Activated CD8-positive, alpha-beta memory T cell treated with anti-CD3 and anti-CD28 coated beads, Interleukin-2, amount 50 U/mL, for 48 hours (primary cell): ENCODE measurements at regions not wholly inside any gene's neighbourhood (a gene's known extent, or its start where the extent isn't known, plus 50 kb on each side); places are given as distances from the start of the nearest gene placed in this dataset.
"Not testable (repeated sequence)": the region's sequence is repeated elsewhere in the genome, so short reads cannot be mapped to it uniquely, and the experiment has no call there.

ENCODE experiments used
- DNase-seq: peaks from one replicate; pipeline ENCODE4 v3.0.0-alpha.2; 2020

DNA sequence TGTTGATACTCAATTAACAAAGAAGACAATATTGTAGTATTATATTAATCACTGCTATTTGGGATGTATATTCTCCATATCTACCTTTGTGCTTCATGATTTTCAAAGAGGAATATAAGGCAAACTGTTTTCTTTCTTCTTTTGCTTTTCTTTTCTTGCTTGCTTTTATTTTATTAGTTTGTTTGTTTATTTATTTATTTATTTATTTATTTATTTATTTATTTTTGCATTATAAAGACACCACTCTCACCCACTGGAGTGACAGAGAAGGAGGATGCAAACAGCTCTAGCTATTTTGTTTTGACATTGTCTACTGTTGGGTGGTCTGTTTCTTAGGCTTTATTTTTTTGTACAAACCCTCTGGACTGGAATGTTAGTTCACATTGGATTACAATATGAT is 1352.7 kb downstream of the HACE1 start:
- no peak for DNase-seq

DNA sequence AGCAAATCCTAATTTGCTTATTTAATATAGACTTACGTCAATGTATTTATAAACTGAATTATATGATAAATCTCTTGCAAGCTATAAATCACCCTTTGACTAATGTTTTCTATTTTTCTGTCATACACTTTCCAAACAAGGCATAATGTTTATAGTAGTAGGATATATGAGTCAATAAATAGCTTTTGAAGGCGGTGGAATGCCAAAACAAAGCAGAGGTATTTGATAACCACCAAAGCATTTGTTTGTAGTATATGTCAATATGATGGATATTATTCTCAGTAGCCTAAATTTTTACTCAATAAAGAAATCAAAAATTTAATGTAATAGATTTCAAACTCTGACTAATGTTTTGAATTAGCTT is 1354.6 kb downstream of the HACE1 start:
- DNase-seq = no peak

DNA sequence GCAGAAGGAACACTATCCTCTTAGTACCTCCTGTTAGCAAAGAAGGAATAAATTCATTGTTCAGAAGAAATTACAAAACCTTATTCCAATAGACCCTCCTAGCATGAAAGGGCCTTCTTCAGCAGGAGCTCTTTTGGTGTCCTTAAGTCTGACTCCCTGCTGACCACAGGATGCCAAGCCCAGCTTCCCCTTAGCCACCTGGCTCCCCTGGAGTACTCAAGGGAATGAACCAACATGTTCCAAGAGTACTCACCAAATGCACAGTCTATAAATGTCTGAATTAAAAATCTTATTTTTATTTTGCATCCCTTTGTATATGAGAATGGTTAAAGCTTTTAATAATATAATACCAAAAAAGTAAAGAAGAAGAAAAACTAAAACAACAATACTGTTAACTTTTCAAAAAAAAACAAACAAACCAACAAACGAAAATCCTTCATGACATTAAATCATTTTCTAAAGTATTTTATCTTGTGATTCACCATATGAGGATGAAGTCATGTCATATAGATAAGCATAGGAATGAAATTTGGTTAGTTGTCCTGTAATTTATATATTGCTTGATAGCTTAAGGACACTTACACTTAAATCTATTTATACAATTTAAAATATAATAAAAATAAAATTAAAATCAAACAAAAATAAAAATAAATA is 1355.1 kb downstream of the HACE1 start:
- DNase-seq = no peak

DNA sequence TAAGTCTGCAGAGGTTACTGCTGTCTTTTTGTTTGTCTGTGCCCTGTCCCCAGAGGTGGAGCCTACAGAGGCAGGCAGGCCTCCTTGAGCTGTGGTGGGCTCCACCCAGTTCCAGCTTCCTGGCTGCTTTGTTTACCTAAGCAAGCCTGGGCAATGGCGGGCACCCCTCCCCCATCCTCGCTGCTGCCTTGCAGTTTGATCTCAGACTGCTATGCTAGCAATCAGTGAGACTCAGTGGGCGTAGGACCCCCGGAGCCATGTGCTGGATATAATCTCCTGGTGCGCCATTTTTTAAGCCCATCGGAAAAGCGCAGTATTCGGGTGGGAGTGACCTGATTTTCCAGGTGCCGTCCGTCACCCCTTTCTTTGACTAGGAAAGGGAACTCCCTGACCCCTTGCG is 1363.1 kb downstream of the HACE1 start:
- not testable (repeated sequence) for DNase-seq

DNA sequence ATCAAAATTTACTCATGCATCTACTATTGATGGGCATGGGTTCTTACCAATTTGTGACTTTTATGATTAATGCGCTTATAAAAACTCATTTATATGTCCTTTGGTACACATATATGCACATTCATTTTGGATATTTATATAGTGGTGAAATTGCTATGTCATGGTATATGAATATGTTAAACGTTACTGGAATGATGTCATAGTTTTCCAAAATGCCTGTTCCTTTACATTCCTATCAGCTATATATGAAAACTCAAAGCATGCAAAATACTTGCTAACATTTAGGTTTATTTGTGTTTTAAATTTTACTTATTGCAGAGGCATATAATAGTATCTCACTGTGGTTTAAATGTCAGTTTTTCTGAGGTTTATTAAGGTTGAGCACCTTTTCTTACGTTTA is 1403.1 kb downstream of the HACE1 start:
- DNase-seq = no peak

DNA sequence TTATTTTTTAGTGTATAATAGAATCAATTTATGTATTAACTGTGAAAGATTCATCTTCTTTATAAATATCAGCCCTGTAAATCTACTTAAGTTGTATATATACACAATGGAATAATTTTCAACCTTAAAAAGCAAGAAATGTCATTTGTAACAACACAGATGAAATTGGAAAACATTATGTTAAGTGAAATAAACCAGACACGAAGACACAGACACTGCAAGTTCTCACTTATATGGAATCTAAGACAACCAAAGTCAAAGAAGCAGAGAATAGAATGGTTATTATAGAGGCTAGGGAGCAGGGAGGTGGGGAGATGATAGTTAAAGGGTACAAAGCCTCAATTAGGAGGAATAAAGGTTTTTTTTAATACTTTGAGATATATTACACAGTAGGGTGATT is 1404.4 kb downstream of the HACE1 start:
- DNase-seq = no peak

DNA sequence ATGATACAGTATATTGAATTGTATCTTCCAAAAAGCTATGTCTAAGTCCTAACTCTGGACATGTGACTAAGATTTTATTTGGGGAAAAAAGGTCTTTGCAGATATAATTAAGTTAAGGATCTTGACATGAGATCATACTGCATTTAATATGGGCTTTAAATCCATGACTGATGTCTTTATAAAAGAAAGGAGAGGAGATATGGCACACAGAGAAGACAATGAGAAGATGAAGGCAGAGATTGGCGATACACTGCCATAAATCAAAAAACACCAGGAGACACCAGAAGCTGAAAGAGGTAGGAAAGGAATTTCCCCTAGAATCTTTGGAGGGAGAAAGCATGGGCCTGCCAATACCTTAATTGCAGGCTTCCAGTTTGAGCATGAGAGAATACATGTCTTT is 1450.2 kb downstream of the HACE1 start:
- DNase-seq = no peak

DNA sequence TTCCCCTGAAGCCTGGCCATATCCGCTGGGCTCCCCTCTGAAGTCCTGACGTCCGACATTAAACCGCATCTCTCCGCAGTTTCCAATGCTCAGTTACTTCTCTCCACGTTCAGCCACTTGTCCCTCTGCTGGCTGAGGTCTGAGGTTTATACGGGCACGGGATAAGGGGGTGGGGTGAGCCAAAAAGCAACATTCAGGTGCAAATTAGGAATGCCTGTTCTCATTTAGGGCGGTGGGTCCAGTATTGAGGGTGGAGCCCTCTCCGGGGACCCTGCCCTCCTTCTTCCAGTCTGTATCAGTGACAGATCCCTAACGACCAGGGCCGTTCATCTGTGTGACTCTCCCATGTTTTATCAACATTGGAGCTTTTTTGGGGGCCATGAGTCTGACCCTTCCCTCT is 1454.4 kb downstream of the HACE1 start:
- DNase-seq = no peak

DNA sequence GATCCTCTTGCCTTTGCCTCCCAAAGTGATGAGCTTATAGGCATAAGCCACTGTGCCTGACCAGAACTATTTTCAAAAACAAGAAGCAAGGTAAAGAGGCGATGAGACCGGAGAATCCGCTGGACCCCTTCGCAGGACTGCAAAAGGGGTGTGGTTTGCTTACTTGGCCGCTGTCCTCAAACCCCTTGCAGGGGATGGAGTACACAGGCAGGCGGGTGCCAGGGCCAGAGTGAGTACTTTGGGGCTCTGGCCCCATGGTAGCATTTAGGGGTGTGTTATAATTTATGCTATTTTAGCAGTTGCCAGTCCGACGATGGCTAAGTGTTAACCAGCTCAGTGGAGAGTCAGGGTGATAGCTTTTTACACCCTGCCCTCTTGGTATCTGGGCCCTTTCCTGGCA is 1454.9 kb downstream of the HACE1 start:
- DNase-seq = no peak

DNA sequence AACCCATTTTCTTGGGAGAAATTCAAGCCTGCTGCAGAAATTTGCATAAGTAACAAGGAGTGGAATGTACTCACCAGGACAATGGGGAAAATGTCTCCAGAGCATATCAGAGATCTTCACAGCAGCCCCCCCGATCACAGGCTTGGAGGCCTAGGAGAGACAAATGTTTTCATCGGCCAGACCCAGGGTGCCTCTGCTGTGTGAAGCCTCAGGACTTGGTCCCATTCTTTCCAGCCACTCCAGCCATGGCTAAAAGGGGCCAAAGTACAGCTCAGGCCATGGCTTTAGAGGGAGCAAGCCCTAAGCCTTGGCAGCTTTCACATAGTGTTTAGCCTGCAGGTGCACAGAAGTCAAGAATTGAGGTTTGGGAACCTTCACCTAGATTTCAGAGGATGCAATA is 1463.0 kb downstream of the HACE1 start:
- no peak for DNase-seq

DNA sequence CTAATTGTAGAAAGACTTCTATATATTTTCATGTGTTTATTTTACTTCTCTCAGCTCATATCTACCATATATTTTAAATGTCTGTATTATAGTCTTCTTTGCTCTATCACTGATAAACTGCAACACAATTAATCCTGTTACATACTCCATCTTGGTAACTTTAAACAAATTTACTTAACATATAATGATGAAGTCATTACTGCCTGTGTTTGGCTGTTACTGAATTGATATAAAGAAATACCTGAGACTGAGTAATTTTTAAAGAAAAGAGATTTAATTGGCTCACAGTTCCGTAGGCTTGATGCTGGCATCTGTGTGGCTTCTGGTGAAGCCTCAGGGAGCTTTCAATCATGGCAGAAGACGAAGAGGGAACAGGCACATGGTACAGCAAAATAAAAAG is 1480.4 kb downstream of the HACE1 start:
- DNase-seq = no peak

DNA sequence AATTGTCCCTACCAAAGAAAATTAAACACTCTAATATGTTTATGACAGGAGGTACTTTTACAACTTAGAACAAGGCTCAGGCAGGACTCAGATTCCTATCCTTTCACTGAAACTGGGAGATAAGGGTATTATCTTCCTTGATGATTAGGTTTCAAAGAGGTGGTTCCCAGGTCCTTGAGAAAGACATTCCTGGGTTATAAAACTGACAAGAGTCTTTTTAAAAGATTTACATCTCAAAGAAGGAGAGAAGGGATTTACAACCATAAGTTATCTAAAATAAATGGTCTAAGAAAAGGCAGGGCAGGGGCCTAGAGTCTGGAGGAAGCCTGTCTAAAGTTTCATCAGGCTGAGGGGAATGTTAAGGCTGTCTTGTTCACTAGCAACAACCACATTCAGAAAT is 1492.5 kb downstream of the HACE1 start:
- no peak for DNase-seq

DNA sequence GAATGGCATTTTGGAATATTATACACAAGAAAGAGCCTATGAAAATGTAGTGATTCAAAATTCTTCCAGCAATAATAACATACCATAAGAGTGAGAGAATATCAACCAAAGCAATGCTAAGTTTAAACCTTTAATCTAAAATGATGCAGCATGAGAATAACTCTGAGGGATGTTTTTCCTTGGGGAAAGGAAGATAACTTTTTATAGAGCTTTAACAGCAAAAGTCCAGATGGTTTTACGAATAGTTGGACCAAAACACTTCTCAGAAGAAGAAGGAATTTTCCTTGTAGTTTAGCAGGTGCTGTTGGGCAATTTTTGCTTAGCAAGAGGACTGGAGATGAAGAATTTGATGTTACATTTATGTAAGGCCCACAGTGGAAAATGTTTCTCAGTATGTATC is 1503.2 kb downstream of the HACE1 start:
- no peak for DNase-seq

DNA sequence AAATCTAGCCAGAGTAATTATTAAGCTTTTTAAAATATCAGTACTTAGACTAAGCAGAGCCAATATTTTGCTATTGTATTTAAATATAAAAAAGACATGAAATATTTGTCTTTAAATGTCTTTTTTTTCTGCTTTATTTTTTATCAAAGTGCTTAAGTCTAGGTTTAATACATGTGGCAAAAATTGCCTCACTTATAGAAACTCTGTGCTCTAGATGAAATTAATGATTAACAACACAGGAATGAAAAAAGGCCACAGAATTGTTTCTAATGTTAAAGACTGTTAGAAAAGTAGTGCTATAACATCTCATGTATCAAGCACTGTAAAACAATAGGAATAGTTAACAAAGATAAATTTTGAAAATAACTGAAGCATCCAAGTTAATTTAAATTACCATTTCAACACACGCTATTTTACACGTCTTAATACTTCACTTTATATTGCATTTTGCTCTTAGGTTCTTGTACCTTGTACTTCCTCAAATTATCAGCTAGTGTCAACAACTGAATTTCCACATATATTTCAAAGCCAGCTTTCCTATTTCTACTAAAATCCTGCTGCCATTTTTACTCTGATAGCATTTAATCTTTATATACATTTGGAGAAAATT is 1515.1 kb downstream of the HACE1 start:
- DNase-seq = no peak

DNA sequence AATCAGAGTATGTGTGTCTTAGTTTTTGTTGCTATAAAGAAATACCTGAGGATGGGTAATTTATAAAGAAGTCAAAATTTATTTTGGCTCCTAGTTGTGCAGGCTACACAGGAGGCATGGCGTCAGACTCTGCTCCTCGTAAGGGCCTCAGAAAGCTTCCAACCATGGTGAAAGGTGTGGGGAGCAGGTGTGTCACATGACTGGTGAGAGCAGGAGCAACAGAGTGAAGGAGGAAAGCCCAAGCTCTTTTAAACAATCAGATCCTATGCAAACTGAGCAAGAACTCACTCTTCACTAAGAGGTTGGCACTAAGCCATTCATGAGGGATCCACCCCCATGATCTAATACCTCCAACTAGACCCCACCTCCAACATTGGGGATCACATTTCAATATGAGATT is 1524.3 kb downstream of the HACE1 start:
- DNase-seq = no peak

DNA sequence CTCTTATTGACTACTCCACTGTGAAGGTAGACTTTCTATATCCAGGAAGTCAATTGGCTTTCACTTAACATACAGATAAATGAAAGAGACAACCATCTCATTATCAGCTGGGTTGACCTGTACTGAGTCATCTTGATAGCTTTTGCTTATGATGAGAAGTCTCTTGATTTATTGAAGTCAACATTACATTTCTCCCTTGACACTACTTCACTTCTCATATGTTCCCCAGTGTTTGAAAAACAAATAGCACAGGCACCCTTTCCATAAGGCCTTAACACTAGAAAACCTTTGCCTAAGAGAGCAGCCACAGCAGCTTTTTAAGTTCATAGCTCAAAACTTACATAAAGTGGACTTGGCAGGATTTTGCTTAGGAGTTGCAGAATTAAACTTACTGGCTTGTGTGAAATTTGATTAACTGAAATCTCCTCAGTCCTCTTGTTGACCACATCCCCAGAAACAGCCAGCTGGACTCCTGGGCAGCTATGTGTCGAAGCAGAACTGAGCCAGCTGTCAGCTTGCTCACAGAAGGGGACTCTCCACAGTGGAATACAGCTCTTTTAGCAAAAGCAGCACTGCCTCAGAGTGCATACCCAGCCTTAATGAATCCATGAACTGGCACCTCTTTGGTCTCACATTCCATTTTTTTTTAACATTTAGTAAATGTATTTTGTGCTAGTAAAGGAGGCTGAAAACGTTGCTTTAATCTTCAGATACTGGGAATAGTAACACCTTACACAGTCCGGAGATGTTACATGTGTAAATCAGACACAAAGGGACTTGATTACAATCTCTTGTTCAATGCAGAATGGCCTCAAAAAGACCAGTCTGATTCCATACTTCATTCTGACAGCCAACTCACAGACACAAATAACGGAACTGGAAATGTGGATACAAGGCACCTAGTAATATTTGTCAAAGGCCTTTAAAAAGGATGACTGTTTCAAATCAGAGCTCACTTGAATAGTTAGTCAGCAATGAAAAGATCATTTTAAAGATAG is 1532.7 kb downstream of the HACE1 start:
- no peak for DNase-seq

DNA sequence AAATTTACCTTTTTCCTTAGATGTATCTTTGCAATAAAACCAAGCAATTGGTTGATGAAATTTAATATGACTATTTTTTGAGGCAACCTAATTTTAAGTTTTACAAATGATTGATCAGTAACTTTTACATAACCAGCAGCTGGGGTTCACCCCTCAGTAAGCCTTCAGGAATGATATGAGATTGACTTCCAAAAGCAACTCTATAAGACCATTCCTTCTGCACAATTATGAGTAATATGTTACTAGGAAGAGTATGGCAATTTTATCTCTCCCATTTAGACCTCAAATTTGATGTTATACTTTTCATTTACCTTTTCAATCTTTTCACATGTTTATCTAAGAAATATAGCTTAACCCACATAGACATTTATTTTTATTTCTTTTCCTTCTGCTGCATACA is 1546.3 kb downstream of the HACE1 start:
- DNase-seq = no peak

DNA sequence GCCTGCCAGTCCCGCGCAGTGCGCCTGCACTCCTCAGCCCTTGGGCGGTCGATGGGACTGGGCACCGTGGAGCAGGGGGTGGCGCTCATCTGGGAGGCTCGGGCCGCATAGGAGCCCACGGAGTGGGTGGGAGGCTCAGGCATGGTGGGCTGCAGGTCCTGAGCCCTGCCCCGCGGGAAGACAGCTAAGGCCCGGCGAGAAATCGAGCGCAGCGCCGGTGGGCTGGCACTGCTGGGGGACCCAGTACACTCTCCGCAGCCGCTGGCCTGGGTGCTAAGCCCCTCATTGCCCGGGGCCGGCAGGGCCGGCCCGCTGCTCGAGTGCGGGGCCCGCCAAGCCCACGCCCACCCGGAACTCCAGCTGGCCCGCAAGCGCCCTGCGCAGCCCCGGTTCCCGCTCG is 1565.3 kb downstream of the HACE1 start:
- DNase-seq = not testable (repeated sequence)

DNA sequence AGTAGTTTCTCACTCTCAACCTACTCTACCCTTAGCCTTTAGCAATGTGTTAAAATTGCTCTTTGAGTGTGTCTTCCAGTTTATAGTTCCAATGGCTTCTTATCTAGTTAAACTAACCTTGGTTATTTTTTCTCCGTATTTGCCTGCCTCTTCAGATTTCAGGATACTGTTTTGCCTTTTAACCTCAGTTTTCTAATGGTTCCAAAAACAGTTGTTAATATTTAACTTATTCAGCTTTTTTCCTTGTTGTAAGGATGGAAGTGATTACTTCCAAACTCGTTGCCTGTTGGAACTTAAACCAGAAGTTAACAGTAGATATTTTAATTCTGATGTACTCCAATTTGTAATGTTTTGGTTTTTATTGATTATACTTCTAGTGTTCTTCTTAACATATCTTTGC is 1574.9 kb downstream of the HACE1 start:
- no peak for DNase-seq

DNA sequence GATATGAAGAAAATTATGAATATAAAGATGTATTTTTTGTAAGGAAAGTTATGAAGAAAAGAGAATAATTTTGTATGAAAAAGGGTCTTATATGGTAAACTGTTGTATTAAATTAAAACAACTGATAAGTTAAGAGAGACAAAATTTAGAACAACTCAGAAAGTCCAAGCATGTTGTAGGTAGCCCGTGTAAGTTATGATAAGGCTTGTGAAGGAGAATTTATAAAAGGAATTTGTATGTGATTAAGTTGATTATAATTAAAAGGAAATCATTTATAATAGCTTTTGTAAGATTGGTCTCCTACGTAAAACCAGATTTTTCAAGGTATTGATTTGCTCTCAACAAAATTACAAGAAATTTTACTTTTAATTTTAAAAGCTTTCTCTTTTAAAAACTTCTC is 1579.3 kb downstream of the HACE1 start:
- no peak for DNase-seq

DNA sequence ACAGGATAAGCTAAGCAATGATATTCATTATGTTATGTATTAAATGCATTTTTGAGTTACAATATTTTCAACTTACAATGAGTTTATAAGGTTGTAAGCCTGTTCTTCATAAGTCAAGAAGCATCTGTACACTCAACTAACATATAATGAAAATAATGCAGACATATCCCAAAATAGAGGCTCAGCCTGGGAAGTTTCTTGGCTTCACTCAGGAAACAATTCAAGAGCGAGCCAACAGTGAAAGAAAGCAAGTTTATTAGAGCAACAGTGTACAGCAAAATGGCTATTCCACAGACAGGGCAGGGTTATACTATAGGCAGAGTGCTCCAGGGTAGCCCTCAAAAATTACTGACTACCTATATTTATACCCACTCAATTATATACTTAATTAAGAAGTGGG is 1581.8 kb downstream of the HACE1 start:
- no peak for DNase-seq

DNA sequence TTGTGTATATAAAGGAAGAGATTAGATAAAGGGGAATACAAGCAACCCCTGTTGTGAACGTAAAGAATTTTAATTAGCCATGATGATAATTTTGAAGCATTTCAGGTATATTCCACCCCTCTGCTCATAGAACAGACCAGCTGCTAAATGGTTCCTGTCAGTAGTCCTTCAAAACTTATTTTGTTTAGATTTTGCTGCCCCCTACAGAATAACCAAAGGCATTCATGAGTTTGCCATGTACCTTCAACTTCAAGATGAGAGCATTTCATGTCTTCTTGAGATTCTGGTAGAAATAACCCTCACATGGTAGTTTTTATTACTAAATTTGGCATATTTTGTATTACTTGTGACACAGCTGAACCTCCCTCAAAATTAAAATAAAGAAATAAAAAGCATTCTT is 1586.7 kb downstream of the HACE1 start:
- no peak for DNase-seq

DNA sequence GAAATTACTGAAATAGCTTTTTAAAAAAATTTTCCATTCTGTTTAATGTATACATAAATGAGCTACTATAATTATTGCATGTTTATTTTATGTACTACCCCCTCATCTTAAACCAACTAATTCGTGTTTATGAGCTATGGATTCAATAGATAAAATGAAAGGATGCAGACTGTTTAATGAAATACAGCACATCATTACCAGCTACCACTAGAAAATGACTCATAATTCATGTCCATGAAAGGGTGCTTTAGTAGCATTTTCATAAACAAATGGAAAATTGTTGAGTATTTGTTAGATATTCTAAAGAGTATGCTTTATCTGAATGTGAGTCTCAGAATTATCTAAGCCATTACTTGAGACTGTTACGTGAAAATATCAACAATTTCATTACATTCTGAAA is 1590.1 kb downstream of the HACE1 start:
- DNase-seq = no peak

DNA sequence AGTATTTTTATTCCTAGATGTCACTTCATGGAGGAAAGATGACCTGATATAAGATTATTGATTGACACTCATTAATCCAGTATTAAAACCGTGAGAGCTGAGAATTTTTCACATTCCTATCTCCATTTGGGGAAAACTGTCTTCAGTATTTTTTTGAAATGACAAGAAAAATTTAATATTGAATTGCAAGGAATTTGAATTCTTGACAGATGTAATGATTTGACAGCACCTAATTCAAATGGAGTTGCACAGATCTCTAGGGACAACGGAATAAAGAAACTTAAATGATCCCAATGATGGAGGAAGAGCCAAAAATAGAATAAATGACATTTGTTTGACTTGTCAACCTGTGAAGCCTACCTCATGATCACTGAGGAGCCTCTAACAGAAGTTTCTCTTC is 1591.4 kb downstream of the HACE1 start:
- DNase-seq = no peak
